Hepatocyte (in vitro differentiated cells): ENCODE measurements at regions not wholly inside any gene's neighbourhood (a gene's known extent, or its start where the extent isn't known, plus 50 kb on each side); places are given as distances from the start of the nearest gene placed in this dataset.
"Not testable (repeated sequence)": the region's sequence is repeated elsewhere in the genome, so short reads cannot be mapped to it uniquely, and the experiment has no call there.

Source experiments
- CTCF ChIP-seq: fragments of 200-600 bp; sonication (generic); IDR thresholded peaks from 2 replicates; pipeline ENCODE4 v1.5.1; 2016; ENCODE audit warnings: antibody characterized with exemption, mild to moderate bottlenecking; ENCODE audit not compliant: poor library complexity
- EZH2 ChIP-seq: fragments of 200-600 bp; sonication (generic); IDR thresholded peaks from 2 replicates; pipeline ENCODE4 v1.6.1; 2016; ENCODE audit warnings: antibody characterized with exemption, mild to moderate bottlenecking, borderline replicate concordance
- EZH2phosphoT487 ChIP-seq: fragments of 200-600 bp; sonication (generic); IDR thresholded peaks from one replicate; pipeline ENCODE4 v1.6.1; 2018; ENCODE audit warnings: antibody characterized with exemption, mild to moderate bottlenecking, low read depth, moderate library complexity; ENCODE audit not compliant: unreplicated experiment, severe bottlenecking

- TF ChIP-seq CTCF, EZH2, EZH2phosphoT487: not testable (repeated sequence)
Measured at GRCh38 chr15:66974131-66974530, 91.3 kb upstream of the SMAD3 start.
